AG10803 (cell line): ENCODE measurements at regions not wholly inside any gene's neighbourhood (a gene's known extent, or its start where the extent isn't known, plus 50 kb on each side); places are given as distances from the start of the nearest gene placed in this dataset.

Source experiments
- DNase-seq: peaks from one replicate; pipeline ENCODE4 v3.0.0; 2010; ENCODE audit warnings: low read depth
- H3K4me3 ChIP-seq: 2 replicates; pipeline ENCODE4 v1.5.1; 2011; ENCODE audit warnings: mild to moderate bottlenecking, low read length, control low read depth
- TF ChIP-seq, protein P1 (sequence below): conservative IDR thresholded peaks from 2 replicates; pipeline ENCODE4 v1.5.1; 2011; ENCODE audit warnings: mild to moderate bottlenecking, low read length, control low read depth, inconsistent platforms

DNA sequence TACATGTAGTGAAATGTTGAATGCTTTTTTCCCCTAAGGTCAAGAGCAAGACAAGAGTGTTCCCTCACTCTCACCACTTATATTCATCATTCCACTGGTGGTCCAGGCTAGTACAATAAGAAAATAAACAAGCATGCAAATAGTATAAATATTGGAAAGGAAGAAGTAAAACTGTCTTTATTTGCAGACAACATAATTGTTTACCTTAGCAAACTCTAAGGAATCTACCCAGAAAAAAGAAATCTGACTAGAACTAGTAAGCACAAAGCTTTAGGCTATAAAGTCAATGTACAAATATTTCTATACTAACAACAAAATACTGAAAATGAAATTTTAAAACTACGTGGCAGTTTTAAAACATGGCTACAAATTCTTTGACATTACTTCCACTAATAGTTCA lies 101.7 kb downstream of the CYB561 start:
- H3K4me3 ChIP-seq, result no peak overlapping the region
- DNase-seq, result no peak
- TF ChIP-seq, protein P1, sequence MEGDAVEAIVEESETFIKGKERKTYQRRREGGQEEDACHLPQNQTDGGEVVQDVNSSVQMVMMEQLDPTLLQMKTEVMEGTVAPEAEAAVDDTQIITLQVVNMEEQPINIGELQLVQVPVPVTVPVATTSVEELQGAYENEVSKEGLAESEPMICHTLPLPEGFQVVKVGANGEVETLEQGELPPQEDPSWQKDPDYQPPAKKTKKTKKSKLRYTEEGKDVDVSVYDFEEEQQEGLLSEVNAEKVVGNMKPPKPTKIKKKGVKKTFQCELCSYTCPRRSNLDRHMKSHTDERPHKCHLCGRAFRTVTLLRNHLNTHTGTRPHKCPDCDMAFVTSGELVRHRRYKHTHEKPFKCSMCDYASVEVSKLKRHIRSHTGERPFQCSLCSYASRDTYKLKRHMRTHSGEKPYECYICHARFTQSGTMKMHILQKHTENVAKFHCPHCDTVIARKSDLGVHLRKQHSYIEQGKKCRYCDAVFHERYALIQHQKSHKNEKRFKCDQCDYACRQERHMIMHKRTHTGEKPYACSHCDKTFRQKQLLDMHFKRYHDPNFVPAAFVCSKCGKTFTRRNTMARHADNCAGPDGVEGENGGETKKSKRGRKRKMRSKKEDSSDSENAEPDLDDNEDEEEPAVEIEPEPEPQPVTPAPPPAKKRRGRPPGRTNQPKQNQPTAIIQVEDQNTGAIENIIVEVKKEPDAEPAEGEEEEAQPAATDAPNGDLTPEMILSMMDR, result no peak

DNA sequence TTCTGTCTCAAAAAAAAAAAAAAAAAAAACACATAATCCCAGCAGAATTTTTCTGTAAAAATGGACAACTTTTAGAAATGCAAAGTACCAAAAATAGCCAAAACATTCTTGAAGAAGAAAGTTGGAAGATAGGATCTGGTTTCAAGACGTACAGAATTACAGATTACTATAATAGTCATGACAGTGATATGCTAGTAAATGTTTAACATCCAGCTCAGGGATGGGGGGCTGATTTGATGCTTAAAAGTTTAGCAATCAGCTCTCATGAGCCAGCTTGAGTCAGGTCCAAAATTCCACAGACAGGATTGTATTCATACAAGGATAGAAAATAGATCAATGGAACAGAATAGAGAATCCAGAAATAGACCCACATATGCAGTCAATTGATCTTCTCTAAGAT lies 100.5 kb downstream of the CYB561 start:
- peak; percentile 84 for DNase-seq
- TF ChIP-seq, protein P1, result no peak
- no peak overlapping the region for H3K4me3 ChIP-seq

DNA sequence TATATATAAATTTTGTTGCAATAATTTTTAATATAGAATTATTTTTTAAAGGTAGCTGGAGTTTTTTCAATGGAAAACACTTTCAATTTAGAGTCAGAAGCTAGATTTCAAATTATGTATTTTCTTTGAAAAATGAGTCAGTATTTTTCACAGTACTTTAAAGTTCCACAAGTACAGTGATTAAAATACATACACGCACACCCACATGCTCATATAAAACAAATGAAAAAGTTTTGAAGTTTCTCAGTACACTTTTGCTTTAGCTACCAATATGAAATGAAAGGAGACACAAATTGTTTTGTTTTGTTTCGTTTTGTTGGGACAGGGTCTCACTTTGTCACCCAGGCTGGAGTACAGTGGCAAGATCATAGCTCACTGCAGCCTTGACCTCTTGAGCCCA lies 98.6 kb downstream of the CYB561 start:
- no peak overlapping the region for H3K4me3 ChIP-seq
- TF ChIP-seq, protein P1, result no peak
- no peak for DNase-seq

DNA sequence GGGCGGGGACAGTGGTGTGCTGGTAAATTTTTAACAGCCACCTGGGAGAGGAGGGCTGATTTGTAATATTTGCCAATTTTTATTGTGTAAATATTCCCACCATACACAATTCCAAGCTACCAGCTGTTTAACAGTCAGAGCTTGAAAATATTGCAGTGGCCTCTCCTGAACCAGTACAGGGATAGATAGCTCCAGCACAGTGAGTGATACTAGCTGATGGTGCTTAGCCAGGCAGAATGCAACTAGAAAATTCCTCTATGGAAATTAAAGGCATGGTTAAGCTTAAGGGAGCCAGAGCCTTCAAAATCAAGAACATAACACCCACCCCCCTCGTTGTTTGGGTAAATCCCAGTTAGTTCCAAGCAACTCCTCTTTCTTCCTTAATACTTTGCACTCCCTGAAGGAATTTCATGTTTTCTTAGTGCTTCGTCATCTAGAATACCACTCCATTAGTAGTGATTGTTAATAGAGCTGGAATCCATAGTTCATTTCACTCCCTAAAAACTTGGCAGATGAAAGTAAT lies 96.6 kb downstream of the CYB561 start:
- DNase-seq, result peak; percentile 82
- TF ChIP-seq, protein P1, result no peak
- H3K4me3 ChIP-seq, result no peak overlapping the region

DNA sequence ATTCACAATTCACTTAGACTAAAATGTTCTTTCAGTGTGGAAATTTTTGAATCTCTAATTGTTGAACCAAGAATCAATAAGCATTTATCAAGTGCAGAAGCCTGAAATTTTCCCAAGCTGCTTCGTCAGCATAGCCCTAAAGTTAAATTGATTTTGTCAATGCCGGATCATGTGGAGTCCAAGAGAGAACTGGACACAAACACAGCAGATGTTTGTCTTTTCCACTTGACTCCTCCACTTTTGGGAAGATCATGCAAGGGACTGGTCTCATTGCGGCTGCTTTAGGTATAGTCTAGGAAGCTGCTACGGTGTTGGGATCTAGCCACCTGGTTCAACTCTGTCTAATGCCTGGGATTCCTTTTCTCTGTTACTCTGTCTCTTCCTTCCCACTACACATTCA lies 95.7 kb downstream of the CYB561 start:
- H3K4me3 ChIP-seq, result no peak overlapping the region
- TF ChIP-seq, protein P1, result no peak
- no peak for DNase-seq

DNA sequence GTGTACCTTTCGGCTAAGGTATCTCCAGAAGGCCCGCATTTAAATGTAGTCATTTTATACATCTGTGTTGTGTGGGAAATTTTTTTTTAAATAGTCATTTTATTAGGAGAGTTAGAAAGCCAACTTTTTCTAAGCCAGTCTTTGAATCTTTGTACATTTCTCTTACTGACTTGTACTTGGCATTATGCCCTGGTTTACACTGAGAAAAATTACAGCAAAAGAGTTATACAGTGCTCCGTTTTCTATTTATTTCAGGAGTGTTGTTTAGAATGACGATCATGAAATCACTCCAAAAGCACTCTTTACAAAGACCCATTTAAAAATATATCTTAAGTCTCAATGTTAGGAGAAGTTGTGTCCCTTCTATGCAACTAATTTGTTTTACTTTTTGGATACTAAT lies 91.8 kb downstream of the CYB561 start:
- TF ChIP-seq, protein P1, result no peak
- no peak overlapping the region for H3K4me3 ChIP-seq
- DNase-seq, result no peak

DNA sequence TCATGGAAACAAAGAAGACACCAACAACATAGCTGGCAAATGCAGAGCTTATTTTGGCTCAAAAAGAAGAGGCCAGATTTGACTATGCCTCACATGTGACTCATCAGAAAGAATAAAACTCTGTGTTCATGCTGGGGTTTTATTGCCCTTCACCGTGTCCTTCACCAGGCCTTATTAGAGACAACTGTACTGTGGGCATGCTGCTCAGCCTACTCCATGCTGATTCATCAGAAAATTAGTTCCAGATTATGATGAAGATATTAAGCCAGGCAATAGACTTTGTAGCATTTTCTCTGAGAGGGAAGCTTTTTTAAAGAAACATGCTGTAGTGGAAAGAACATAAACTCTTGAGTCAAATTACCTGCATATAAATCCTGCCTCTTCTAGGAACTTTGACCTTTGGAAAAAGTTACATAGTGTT lies 89.8 kb downstream of the CYB561 start:
- no peak overlapping the region for H3K4me3 ChIP-seq
- peak; percentile 98 for DNase-seq
- TF ChIP-seq, protein P1, result no peak
